HFF-Myc (cell line): ENCODE measurements at regions not wholly inside any gene's neighbourhood (a gene's known extent, or its start where the extent isn't known, plus 50 kb on each side); places are given as distances from the start of the nearest gene placed in this dataset.

Experiments
- DNase-seq: peaks from one replicate; pipeline ENCODE4 v3.0.0-alpha.2; 2011; ENCODE audit warnings: low read depth; ENCODE audit errors: extremely low read depth
- H3K4me3 ChIP-seq: replicated peaks from 2 replicates; pipeline ENCODE4 v1.5.1; 2011; ENCODE audit warnings: low read depth, mild to moderate bottlenecking, control low read depth, low read length
- TF ChIP-seq, protein P1 (sequence below): IDR thresholded peaks from 2 replicates; pipeline ENCODE4 v1.5.1; 2012; ENCODE audit warnings: mild to moderate bottlenecking, low read depth, low read length, control low read depth; ENCODE audit errors: missing control alignments

- no peak for DNase-seq
- no peak overlapping the region for H3K4me3 ChIP-seq
- TF ChIP-seq, protein P1, sequence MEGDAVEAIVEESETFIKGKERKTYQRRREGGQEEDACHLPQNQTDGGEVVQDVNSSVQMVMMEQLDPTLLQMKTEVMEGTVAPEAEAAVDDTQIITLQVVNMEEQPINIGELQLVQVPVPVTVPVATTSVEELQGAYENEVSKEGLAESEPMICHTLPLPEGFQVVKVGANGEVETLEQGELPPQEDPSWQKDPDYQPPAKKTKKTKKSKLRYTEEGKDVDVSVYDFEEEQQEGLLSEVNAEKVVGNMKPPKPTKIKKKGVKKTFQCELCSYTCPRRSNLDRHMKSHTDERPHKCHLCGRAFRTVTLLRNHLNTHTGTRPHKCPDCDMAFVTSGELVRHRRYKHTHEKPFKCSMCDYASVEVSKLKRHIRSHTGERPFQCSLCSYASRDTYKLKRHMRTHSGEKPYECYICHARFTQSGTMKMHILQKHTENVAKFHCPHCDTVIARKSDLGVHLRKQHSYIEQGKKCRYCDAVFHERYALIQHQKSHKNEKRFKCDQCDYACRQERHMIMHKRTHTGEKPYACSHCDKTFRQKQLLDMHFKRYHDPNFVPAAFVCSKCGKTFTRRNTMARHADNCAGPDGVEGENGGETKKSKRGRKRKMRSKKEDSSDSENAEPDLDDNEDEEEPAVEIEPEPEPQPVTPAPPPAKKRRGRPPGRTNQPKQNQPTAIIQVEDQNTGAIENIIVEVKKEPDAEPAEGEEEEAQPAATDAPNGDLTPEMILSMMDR: no peak
Observed at GRCh38 chr9:96085491-96086143, 210.1 kb downstream of the ERCC6L2 start.

- DNase-seq: peak; percentile 22
Observed at GRCh38 chr9:96084331-96084734, 208.8 kb downstream of the ERCC6L2 start.

GRCh38 chr9:96082516-96083232 lies 207.2 kb downstream of the ERCC6L2 start:
- no peak overlapping the region for H3K4me3 ChIP-seq
- TF ChIP-seq, protein P1: no peak
- no peak for DNase-seq

More at GRCh38 chr9:96084331-96084734, 208.8 kb downstream of the ERCC6L2 start:
- H3K4me3 ChIP-seq: no peak overlapping the region
- TF ChIP-seq, protein P1: no peak

DNA sequence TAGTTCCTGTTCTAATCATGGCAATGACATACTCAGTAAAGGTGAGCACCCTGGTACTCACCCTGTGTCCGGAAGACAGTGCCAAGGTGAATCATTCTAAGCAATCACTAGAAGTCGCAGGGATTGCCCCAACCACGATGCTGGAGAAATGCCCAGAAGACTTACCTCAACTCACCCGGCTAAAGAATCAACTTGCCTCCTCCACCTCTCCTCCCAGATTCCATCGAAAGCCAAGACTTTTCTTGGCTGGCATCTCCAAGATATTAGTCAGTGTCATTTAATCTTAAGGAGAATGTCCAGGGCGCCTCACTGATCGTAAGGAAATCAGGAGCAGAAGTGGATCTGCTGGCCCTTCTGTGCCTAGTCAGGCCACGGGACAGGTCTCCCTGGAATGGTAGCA lies 204.9 kb downstream of the ERCC6L2 start:
- no peak for DNase-seq
- TF ChIP-seq, protein P1: no peak

DNA sequence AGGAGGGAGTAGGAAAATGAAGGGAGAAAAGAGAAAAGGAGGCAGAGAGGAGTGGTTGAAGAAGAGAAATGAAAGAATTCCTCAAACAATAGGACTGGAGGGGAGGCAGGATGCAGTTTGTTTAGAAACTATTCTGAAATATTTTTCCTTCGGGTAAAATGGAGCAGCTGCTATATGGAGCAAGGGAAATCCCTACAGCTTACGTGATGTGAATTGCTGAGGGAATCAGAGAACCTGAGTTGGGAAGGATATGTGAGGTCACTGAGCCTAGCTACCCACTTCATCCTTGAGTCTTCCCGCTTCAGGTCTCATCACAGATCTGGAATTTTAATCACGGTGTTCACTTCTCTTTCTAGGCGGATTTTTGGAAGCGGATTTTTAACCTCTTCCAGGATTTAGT lies 204.3 kb downstream of the ERCC6L2 start:
- H3K4me3 ChIP-seq: no peak overlapping the region
- DNase-seq: no peak
- TF ChIP-seq, protein P1: no peak

More for the DNA sequence above, 204.9 kb downstream of the ERCC6L2 start:
- no peak overlapping the region for H3K4me3 ChIP-seq

GRCh38 chr9:96078897-96079490 lies 203.5 kb downstream of the ERCC6L2 start:
- TF ChIP-seq, protein P1: no peak
- H3K4me3 ChIP-seq: no peak overlapping the region
- DNase-seq: no peak
